K562 (cell line): ENCODE measurements at regions not wholly inside any gene's neighbourhood (a gene's known extent, or its start where the extent isn't known, plus 50 kb on each side); places are given as distances from the start of the nearest gene placed in this dataset.

Experiments used
- ATAC-seq: fragments of 200-7000 bp; cut with Tn5 transposase; 3 replicates; pipeline ENCODE4 v1.9.1; 2020; ENCODE audit warnings: moderate library complexity
- BruUV-seq: library from RNA; stranded (reverse); fragments of 400-500 nt; replicated peaks from 2 replicates; lab custom pipeline; 2021; lab: Mats Ljungman, UMichigan
- CTCF ChIA-PET: fragments of 300-600 bp; formaldehyde crosslinking; extraction: SDS; loops from one replicate; lab custom pipeline; 2021; ENCODE audit warnings: low intra/inter-chr PET ratio; lab: Yijun Ruan, JAX
- POLR2A ChIA-PET: fragments of 300-600, 350-650 bp; sonication (Branson Sonifier 250); formaldehyde crosslinking; extraction: SDS; loops from one replicate; lab custom pipeline; 2021; ENCODE audit warnings: antibody characterized with exemption, inconsistent platforms; lab: Yijun Ruan, JAX
- DNase-seq, 4 experiments: peaks; one replicate each; pipeline versions ENCODE4 v3.0.0 to v3.0.0-alpha.2; 2011 to 2018; ENCODE audit warnings: low spot score in 3 of 4, mixed read lengths in 3 of 4; ENCODE audit errors: extremely low read depth in 1 of 4
- FAIRE-seq: peaks from 2 replicates; lab custom pipeline; 2011; peaks lifted over from hg19 to GRCh38; lab: Jason Lieb, UNC
- H2AFZ ChIP-seq: 2 replicates; pipeline ENCODE4 v1.6.0; 2011; ENCODE audit warnings: low read depth, low read length, control low read depth, inconsistent platforms
- H3K27ac ChIP-seq: fragments of 200-600 bp; 3 replicates; pipeline ENCODE4 v1.8.0; 2011; ENCODE audit warnings: low read depth, mild to moderate bottlenecking, control low read depth, inconsistent platforms, low read length, moderate library complexity, mixed read lengths; ENCODE audit errors: extremely low read depth
- H3K27me3 ChIP-seq, 2 experiments: fragments of 300-600 bp in 1 of 2; 2 replicates in 1 of 2; 3 replicates in 1 of 2; pipeline versions ENCODE4 v1.6.0 to v1.8.0; 2011; ENCODE audit warnings: inconsistent platforms in 2 of 2, low read length in 2 of 2, mild to moderate bottlenecking in 1 of 2, mixed read lengths in 1 of 2, moderate library complexity in 1 of 2; ENCODE audit not compliant: control insufficient read depth in 2 of 2, insufficient read depth in 2 of 2
- H3K36me3 ChIP-seq: fragments of 300-600 bp; 3 replicates; pipeline ENCODE4 v1.8.0; 2011; ENCODE audit warnings: mild to moderate bottlenecking, low read length, inconsistent platforms; ENCODE audit not compliant: control insufficient read depth, insufficient read depth
- H3K4me1 ChIP-seq, 2 experiments: fragments of 200-600 bp in 1 of 2; replicated peaks in 1 of 2; 2 replicates in 1 of 2; 3 replicates in 1 of 2; pipeline versions ENCODE4 v1.5.1 to v1.8.0; 2011; ENCODE audit warnings: inconsistent platforms in 2 of 2, low read length in 2 of 2, mild to moderate bottlenecking in 1 of 2, mixed read lengths in 1 of 2, moderate library complexity in 1 of 2; ENCODE audit not compliant: control insufficient read depth in 2 of 2, insufficient read depth in 2 of 2
- H3K4me2 ChIP-seq: 2 replicates; pipeline ENCODE4 v1.6.1; 2011; ENCODE audit warnings: low read length, control low read depth, inconsistent platforms, mixed read lengths; ENCODE audit not compliant: insufficient read depth
- H3K4me3 ChIP-seq: fragments of 200-600 bp; sonication (generic), shearing (Covaris generic); 2 replicates; pipeline ENCODE4 v1.5.1; 2016; ENCODE audit warnings: control low read depth, inconsistent platforms
- H3K79me2 ChIP-seq: fragments of 200-600 bp; 3 replicates; pipeline ENCODE4 v1.8.0; 2011; ENCODE audit warnings: low read length, inconsistent platforms; ENCODE audit not compliant: control insufficient read depth, insufficient read depth
- H3K9ac ChIP-seq, 2 experiments: 2 replicates each; pipeline versions ENCODE4 v1.6.0 to v1.6.1; 2011; ENCODE audit warnings: low read depth in 2 of 2, low read length in 2 of 2, control low read depth in 1 of 2, inconsistent platforms in 1 of 2, mild to moderate bottlenecking in 1 of 2, mixed read lengths in 1 of 2; ENCODE audit not compliant: insufficient read depth in 1 of 2
- H3K9me1 ChIP-seq: one replicate; pipeline ENCODE4 v1.6.0; 2011; ENCODE audit warnings: inconsistent platforms, mild to moderate bottlenecking, low read length, moderate library complexity; ENCODE audit not compliant: control insufficient read depth, insufficient read depth
- H3K9me3 ChIP-seq: replicated peaks from 2 replicates; pipeline ENCODE4 v1.5.1; 2011; ENCODE audit warnings: low read depth, low read length, inconsistent platforms; ENCODE audit not compliant: control insufficient read depth, insufficient read depth
- H4K20me1 ChIP-seq: replicated peaks from 2 replicates; pipeline ENCODE4 v1.6.1; 2011; ENCODE audit warnings: low read length, inconsistent platforms, mixed read lengths; ENCODE audit not compliant: control insufficient read depth, insufficient read depth
- BCOR ChIP-seq: fragments of 450-650 bp; IDR thresholded peaks from 2 replicates; pipeline ENCODE4 v1.6.1; 2016
- HSF4 ChIP-seq: fragments of 250-450 bp; sonication (Bioruptor Pico); IDR thresholded peaks from 2 replicates; pipeline ENCODE4 v2.1.2; 2022; ENCODE audit warnings: mild to moderate bottlenecking, moderate library complexity, borderline replicate concordance
- KAT7 ChIP-seq: sonication (generic); formaldehyde crosslinking; IDR thresholded peaks from 2 replicates; pipeline ENCODE4 v1.8.0; 2022; ENCODE audit warnings: missing genetic modification reagents, mild to moderate bottlenecking, borderline replicate concordance
- LCOR ChIP-seq: sonication (generic); formaldehyde crosslinking; IDR thresholded peaks from 2 replicates; pipeline ENCODE4 v1.8.0; 2022; ENCODE audit warnings: mild to moderate bottlenecking, missing genetic modification reagents
- MEIS2 ChIP-seq: fragments of 450-650 bp; IDR thresholded peaks from 2 replicates; pipeline ENCODE4 v1.6.1; 2014; ENCODE audit warnings: mild to moderate bottlenecking; ENCODE audit not compliant: partially characterized antibody
- NCOR1 ChIP-seq: fragments of 450-650 bp; IDR thresholded peaks from 2 replicates; pipeline ENCODE4 v1.6.1; 2016; ENCODE audit warnings: mild to moderate bottlenecking, moderate library complexity
- NFE2L1 ChIP-seq: fragments of 450-650 bp; IDR thresholded peaks from 2 replicates; pipeline ENCODE4 v1.6.1; 2016; ENCODE audit warnings: missing genetic modification characterization, low read depth, mild to moderate bottlenecking, missing compliant biosample characterization, moderate library complexity, borderline replicate concordance
- PHF20 ChIP-seq: fragments of 450-650 bp; IDR thresholded peaks from 2 replicates; pipeline ENCODE4 v1.6.1; 2018; ENCODE audit not compliant: partially characterized antibody
- RAD51 ChIP-seq: fragments of 450-650 bp; IDR thresholded peaks from 2 replicates; pipeline ENCODE4 v1.7.1; 2016; ENCODE audit warnings: low read depth, mild to moderate bottlenecking, borderline replicate concordance
- RBM39 ChIP-seq: fragments of 200-400 bp; formaldehyde crosslinking; optimal IDR thresholded peaks from 2 replicates; pipeline ENCODE3; 2018; ENCODE audit warnings: low read depth, low read length
- SAP30 ChIP-seq: fragments of 200-600 bp; sonication (generic); IDR thresholded peaks from 2 replicates; pipeline ENCODE4 v1.6.1; 2012; ENCODE audit warnings: borderline replicate concordance, low read depth, mild to moderate bottlenecking, moderate library complexity, low read length, control low read depth, inconsistent platforms; ENCODE audit not compliant: insufficient read depth, poor library complexity, severe bottlenecking
- SP1 ChIP-seq: sonication (generic); formaldehyde crosslinking; IDR thresholded peaks from 2 replicates; pipeline ENCODE4 v1.8.1; 2022; ENCODE audit warnings: mild to moderate bottlenecking, missing genetic modification reagents
- SPI1 ChIP-seq: IDR thresholded peaks from 2 replicates; pipeline ENCODE4 v1.6.1; 2011; ENCODE audit warnings: low read depth, low read length, control low read depth, borderline replicate concordance
- SRSF1 ChIP-seq: fragments of 200-400 bp; formaldehyde crosslinking; IDR thresholded peaks from 2 replicates; pipeline ENCODE4 v1.6.1; 2017; ENCODE audit warnings: mild to moderate bottlenecking, low read depth, low read length, moderate library complexity
- ZNF224 ChIP-seq: sonication (generic); formaldehyde crosslinking; IDR thresholded peaks from 2 replicates; pipeline ENCODE4 v1.8.0; 2022; ENCODE audit warnings: mild to moderate bottlenecking, missing genetic modification reagents
- WGBS: fragments of 100-300 bp; shearing (Covaris generic); methylation state at CpG from one replicate; pipeline ENCODE4 v1.1.6; 2016; ENCODE audit warnings: low coverage, mixed read lengths; ENCODE audit not compliant: insufficient coverage; ENCODE audit errors: missing lambda C conversion rate; 5-methylcytosine and 5-hydroxymethylcytosine counted together
- in situ Hi-C: fragments of 300-500 bp; cut with MboI; formaldehyde crosslinking; loops from 4 replicates; pipeline ENCODE4 v1.15.0; 2018; ENCODE audit warnings: inconsistent platforms, mixed read lengths
- intact Hi-C: fragments of 100-400 bp; cut with micrococcal nuclease; formaldehyde crosslinking; loops from 2 replicates; pipeline ENCODE4 v1.14.2; 2022
- TF ChIP-seq, protein P1 (sequence below): fragments of 200-800 bp; sonication (Bioruptor generic); IDR thresholded peaks from 2 replicates; pipeline ENCODE4 v1.6.1; 2016; ENCODE audit warnings: missing genetic modification characterization, missing compliant biosample characterization
- TF ChIP-seq, protein P2 (sequence below): fragments of 450-650 bp; IDR thresholded peaks from 2 replicates; pipeline ENCODE4 v1.6.1; 2016; ENCODE audit warnings: mild to moderate bottlenecking

DNA sequence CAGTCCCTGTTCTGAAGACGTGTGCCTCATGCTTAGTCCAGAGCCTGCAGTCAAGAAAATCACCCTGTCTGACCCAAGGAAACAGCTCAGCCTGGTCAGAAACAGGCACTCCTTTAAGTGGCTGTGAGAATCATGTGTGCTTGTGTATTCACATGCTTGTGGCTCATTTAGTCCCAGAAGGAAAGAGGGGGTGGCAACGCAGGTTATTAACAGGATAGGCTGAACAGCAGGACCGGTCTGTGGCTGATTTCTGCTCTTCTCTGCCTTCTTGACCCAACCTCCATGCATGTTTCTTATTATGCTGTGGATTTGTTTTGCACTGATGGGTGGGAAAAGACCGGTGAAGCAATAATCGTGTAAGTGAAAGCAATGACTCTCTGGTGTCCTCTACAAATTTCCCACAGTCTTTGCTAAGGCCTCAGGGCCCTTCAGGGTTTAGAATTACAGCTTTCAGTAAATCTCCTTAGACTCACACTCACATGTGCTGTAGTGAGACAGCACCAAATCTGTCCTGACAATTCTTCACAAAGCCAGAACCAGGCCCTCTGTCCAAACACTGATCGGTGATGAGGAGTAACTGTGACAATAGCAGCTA, 288.1 kb downstream of the ETS1 start:
- intact Hi-C loops: no loop called here
- ChIA-PET POLR2A (interaction anchor here (0.6 kb wide), 1 partner anchor 1318 kb away, joined by 3 read pairs; no protein-coding TSS in a partner anchor), CTCF (no interaction called here)
- in situ Hi-C loops: no loop called here
- H3K4me1 ChIP-seq: no peaks in the 10 kb centered on the region
- ATAC-seq (no peak), FAIRE-seq (no peak), DNase-seq (no peak)
- H3K79me2 ChIP-seq: no peaks in the 10 kb centered on the region
- no peaks in the 10 kb centered on the region for H3K27me3 ChIP-seq
- no peak overlapping the region for H3K4me2 ChIP-seq
- 8% methylated on average over 5 of the region's 6 CpGs for WGBS
- H2AFZ ChIP-seq: no peak overlapping the region
- H3K9ac ChIP-seq: no peak overlapping the region
- H4K20me1 ChIP-seq: no peaks in the 10 kb centered on the region
- H3K4me3 ChIP-seq: no peak overlapping the region
- no peaks in the 10 kb centered on the region for H3K36me3 ChIP-seq
- no peaks in the 10 kb centered on the region for H3K9me1 ChIP-seq
- H3K9me3 ChIP-seq: no peaks in the 10 kb centered on the region
- BruUV-seq: no TSS peak
- no peak overlapping the region for H3K27ac ChIP-seq
- TF ChIP-seq SAP30: no peak
- TF ChIP-seq SP1: no peak
- TF ChIP-seq SPI1: no peak
- TF ChIP-seq NFE2L1 (tag): no peak
- no peak for TF ChIP-seq NCOR1
- no peak for TF ChIP-seq PHF20
- TF ChIP-seq RBM39: no peak
- TF ChIP-seq ZNF224 (CRISPR knock-in tag): no peak
- no peak for TF ChIP-seq LCOR
- TF ChIP-seq SRSF1: no peak
- TF ChIP-seq BCOR: no peak
- TF ChIP-seq MEIS2: no peak
- TF ChIP-seq, protein P1, sequence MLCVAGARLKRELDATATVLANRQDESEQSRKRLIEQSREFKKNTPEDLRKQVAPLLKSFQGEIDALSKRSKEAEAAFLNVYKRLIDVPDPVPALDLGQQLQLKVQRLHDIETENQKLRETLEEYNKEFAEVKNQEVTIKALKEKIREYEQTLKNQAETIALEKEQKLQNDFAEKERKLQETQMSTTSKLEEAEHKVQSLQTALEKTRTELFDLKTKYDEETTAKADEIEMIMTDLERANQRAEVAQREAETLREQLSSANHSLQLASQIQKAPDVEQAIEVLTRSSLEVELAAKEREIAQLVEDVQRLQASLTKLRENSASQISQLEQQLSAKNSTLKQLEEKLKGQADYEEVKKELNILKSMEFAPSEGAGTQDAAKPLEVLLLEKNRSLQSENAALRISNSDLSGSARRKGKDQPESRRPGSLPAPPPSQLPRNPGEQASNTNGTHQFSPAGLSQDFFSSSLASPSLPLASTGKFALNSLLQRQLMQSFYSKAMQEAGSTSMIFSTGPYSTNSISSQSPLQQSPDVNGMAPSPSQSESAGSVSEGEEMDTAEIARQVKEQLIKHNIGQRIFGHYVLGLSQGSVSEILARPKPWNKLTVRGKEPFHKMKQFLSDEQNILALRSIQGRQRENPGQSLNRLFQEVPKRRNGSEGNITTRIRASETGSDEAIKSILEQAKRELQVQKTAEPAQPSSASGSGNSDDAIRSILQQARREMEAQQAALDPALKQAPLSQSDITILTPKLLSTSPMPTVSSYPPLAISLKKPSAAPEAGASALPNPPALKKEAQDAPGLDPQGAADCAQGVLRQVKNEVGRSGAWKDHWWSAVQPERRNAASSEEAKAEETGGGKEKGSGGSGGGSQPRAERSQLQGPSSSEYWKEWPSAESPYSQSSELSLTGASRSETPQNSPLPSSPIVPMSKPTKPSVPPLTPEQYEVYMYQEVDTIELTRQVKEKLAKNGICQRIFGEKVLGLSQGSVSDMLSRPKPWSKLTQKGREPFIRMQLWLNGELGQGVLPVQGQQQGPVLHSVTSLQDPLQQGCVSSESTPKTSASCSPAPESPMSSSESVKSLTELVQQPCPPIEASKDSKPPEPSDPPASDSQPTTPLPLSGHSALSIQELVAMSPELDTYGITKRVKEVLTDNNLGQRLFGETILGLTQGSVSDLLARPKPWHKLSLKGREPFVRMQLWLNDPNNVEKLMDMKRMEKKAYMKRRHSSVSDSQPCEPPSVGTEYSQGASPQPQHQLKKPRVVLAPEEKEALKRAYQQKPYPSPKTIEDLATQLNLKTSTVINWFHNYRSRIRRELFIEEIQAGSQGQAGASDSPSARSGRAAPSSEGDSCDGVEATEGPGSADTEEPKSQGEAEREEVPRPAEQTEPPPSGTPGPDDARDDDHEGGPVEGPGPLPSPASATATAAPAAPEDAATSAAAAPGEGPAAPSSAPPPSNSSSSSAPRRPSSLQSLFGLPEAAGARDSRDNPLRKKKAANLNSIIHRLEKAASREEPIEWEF (CRISPR knock-in tag): no peak
- no peak for TF ChIP-seq KAT7
- no peak for TF ChIP-seq HSF4 (CRISPR knock-in tag)
- no peak for TF ChIP-seq RAD51
- TF ChIP-seq, protein P2, sequence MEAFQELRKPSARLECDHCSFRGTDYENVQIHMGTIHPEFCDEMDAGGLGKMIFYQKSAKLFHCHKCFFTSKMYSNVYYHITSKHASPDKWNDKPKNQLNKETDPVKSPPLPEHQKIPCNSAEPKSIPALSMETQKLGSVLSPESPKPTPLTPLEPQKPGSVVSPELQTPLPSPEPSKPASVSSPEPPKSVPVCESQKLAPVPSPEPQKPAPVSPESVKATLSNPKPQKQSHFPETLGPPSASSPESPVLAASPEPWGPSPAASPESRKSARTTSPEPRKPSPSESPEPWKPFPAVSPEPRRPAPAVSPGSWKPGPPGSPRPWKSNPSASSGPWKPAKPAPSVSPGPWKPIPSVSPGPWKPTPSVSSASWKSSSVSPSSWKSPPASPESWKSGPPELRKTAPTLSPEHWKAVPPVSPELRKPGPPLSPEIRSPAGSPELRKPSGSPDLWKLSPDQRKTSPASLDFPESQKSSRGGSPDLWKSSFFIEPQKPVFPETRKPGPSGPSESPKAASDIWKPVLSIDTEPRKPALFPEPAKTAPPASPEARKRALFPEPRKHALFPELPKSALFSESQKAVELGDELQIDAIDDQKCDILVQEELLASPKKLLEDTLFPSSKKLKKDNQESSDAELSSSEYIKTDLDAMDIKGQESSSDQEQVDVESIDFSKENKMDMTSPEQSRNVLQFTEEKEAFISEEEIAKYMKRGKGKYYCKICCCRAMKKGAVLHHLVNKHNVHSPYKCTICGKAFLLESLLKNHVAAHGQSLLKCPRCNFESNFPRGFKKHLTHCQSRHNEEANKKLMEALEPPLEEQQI: no peak
